ENCODE measurements at regions not wholly inside any gene's neighbourhood (a gene's known extent, or its start where the extent isn't known, plus 50 kb on each side); places are given as distances from the start of the nearest gene placed in this dataset.

DNA sequence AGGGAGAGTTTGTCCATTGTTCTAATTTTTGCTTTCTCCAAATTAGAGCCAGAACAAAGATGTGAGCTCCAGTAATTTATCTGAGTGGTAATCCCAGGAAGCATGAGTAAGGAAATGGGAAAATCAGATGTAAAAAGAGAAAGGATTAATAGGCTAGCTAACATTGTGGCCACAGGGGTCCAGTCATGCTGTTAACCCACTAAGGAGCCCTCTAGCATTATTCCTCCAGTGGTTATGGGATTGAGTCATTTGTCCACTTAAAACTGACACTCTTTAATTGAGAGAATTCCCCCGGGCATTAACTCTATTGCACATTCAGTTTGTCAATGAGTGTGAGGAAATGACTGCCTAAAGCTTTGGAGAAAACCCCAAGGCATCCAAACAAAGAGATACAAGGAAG, 700.3 kb upstream of the TYRP1 start:
- TF ChIP-seq, protein P1, sequence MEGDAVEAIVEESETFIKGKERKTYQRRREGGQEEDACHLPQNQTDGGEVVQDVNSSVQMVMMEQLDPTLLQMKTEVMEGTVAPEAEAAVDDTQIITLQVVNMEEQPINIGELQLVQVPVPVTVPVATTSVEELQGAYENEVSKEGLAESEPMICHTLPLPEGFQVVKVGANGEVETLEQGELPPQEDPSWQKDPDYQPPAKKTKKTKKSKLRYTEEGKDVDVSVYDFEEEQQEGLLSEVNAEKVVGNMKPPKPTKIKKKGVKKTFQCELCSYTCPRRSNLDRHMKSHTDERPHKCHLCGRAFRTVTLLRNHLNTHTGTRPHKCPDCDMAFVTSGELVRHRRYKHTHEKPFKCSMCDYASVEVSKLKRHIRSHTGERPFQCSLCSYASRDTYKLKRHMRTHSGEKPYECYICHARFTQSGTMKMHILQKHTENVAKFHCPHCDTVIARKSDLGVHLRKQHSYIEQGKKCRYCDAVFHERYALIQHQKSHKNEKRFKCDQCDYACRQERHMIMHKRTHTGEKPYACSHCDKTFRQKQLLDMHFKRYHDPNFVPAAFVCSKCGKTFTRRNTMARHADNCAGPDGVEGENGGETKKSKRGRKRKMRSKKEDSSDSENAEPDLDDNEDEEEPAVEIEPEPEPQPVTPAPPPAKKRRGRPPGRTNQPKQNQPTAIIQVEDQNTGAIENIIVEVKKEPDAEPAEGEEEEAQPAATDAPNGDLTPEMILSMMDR (IDR thresholded peaks at IDR 0.05; ENCODE audit: extremely low read depth in 1 of 2, insufficient read depth in 1 of 2, low read depth in 1 of 2, low read length in 2 of 2) = no peak
- TF ChIP-seq POLR2A (IDR thresholded peaks at IDR 0.05; ENCODE audit: low read depth, low read length) (no peak), EZH2 (IDR thresholded peaks at IDR 0.05; ENCODE audit: borderline replicate concordance, low read depth, low read length, severe bottlenecking) (no peak), POLR2AphosphoS5 (IDR thresholded peaks at IDR 0.05; ENCODE audit: insufficient read depth, low read depth, low read length) (no peak), GATA2 (IDR thresholded peaks at IDR 0.05; ENCODE audit: insufficient read depth, insufficient read length, low read depth, low read length) (no peak)
